NCI-H82 (cell line): ENCODE measurements at regions not wholly inside any gene's neighbourhood (a gene's known extent, or its start where the extent isn't known, plus 50 kb on each side); places are given as distances from the start of the nearest gene placed in this dataset.
"Not testable (repeated sequence)": the region's sequence is repeated elsewhere in the genome, so short reads cannot be mapped to it uniquely, and the experiment has no call there.

ENCODE experiments used
- DNase-seq: peaks from one replicate; lab custom pipeline; 2025; lab: John Stamatoyannopoulos, UW

DNA sequence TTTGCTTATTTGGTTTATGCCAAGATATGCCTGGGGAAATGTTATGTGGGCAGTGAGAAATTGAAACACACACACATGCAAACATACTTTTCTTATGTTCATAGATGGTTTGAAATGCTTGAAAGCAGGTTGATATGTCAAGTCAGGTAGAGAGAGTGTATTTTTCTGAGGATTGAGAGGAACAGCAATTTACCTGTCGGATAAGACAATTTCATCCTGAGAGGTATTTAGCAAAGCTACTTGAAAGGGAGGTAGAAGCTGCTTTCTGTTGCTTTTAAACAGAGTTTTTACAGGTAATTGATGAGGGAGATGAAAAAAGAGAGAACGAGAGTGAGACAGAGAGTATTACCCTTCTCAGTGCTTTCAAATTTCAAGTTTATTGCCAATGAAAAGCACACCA, 854.3 kb downstream of the CDH8 start:
- DNase-seq: no peak

DNA sequence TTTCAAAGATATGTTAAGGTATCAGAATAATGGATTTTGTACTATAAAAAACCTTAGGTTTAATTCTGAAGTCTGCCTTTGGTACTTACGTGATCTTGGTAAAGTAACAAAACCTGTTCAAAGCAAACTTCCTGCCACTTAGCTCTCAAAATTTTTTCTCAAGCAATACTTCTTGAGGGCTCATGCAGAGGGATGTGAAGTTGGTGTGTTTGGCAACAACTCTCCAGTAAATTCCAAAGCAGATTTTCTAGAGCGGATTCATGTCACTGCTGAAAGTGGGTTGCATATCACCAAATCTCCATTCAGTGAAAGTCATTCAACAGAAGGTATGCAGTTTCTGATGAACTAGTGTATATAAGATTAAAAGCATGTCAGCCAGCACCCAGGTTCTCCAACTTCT, 856.7 kb downstream of the CDH8 start:
- DNase-seq: no peak

DNA sequence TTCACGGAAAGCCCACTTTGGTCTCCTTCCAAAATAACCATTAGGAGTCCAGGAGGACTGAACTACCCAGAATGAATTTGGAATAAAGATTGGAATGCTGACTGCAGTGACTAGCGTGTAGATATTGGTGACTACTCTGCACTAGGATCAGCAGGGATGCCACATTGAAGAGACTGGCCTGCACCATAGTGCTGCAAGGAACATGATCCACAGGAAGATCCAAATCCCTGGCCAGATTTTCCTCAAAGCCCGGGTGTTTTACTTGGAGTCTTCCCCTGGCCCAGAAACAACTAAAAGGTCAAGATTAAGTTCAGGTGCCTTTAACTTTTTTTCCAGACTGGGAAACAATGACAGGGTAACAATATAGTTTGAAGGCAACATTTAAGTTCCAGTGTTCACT, 870.4 kb downstream of the CDH8 start:
- DNase-seq: no peak

DNA sequence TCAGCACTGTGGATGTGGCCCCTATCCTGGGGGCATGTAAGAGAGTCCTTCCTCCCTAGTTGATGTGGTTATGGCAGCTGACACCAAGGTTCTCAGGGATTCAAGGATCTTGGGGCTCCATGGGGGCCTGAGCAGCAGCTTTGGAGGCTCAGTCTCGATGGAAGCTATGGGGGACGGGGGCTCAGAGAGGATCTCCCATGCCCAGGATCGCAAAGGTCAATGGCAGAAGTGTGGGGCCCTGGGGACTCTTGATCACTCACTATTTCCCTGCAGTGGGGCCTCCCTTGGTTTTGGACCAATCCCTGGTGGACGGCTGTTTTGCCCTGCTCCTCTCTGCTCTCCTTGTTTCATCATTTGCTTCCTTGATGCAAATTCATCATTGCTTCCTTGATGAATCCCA, 885.9 kb downstream of the CDH8 start:
- DNase-seq: no peak

DNA sequence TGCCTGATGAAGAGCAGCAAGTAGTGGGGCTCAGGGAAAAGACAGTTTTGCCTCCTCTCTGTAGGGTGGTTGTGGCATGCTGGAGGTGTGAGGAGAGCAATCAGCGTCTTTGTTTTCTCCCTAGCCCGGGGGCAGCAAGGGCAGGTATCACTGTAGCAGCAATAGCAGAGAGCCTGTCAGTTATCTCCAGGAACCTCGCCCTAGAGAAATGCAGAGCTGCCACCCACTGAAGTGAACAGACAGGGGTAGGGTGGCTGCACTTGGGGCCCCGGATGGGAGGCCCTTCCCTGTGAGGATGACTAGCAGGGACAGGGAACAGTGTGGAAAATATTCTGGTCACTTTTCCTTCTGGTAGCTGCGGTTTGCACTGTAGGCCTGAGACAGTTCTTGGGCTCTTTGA, 886.5 kb downstream of the CDH8 start:
- no peak for DNase-seq

DNA sequence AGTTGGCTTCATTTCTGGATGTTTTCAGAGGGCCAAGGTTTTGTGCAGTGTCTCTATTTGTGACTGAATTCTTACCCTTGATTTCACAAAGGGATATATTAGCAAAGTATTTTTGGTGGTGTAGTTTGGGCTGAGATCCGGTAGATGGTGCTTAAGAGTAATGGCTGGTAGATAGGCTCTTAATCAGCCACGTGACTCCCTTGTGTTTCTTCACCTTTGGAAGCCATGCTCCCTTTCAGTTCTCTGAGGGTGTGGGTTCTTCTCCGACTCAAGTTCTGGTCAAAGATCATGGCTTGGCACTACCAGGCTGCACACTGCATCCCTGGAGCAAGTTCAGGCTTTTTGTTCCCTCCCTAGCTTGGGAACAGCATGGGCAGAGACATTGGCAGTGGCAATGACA, 887.3 kb downstream of the CDH8 start:
- peak; percentile 2 for DNase-seq

DNA sequence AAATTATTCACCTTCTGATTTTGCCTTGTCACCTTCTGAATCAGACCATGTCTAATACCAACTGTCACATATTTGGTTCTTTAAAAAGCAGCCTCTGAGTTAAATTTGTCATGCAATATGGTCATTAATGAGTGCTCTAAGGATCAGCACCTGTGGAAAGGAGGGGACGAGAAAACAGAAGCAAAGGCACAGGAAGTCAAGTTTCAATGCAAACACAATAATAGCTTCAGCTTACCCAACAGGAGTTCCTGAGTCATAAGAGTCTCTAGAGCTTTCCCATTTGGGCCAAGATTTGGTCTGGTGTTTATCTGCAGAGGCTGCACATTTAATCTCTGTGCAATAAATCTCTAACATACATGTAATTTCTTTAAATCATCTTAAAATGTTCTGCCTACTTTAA, 889.8 kb downstream of the CDH8 start:
- no peak for DNase-seq

DNA sequence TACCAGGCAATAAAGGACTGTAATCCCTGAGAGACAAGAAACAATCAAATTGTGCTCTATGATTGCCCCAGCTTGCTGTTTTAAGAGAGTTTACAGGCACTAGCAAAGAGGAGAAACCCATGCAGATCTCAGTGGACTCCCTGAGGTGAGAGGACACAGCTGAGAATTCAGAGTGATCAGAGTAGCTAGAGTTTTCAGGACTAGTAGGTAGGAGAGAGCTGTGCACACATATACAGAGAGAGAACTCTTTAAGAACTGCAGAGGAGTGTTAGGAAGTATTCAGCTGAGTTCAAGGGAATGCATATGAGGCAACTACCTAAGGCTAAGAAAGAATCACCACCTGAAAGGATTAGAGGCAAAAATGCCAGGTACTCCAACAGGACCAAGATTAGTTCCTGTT, 904.8 kb downstream of the CDH8 start:
- no peak for DNase-seq

DNA sequence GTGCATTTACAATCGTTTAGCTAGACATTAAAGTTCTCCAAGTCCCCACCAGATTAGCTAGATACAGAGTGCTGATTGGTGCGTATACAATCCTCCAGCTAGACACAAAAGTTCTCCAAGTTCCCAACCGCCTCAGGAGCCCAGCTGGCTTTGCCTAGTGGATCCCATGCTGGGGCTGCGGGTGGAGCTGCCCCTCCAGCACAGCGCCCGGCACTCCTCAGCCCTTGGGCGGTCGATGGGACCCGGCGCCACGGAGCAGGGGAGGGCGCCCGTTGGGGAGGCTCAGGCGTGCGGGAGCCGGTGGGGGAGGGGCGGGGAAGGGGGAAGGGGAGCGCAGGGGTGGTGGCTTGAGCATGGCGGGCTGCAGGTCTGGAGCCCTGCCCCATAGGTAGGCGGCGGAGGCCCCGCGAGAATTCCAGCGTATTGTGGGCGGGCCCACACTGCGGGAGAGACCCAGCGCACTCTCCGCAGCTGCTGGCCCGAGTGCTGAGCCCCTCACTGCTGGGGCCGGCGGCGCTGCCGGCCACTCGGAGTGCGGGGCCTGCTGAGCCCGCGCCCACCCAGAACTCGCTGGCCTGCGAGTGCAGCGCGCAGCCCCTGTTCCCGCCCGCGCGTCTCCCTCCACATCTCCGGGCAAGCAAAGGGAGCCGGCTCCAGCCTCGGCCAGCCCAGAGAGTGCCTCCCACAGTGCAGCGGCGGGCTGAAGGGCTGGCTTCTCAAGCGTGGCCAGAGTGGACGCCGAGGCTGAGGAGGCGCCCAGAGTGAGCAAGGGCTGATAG, 907.5 kb downstream of the CDH8 start:
- DNase-seq: no peak

DNA sequence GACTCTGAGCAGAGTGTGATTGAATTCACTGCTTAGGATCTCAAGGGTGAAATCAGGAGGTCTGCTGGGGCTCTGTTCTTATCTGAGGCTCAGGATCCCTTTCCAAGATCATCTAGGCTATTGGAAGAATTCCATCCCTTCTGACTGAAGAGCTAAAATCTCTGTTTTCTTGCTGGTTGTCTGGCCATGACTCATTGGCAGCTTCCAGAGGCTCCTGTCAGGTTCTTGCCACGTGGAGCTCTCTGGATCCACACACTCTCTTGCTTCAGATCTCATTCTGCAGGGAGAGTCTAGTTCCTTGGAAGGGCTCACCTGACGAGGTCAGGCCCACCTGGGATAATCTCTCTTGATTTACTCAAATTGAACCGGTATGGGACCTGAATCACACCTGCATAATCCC, 930.7 kb downstream of the CDH8 start:
- DNase-seq: no peak

DNA sequence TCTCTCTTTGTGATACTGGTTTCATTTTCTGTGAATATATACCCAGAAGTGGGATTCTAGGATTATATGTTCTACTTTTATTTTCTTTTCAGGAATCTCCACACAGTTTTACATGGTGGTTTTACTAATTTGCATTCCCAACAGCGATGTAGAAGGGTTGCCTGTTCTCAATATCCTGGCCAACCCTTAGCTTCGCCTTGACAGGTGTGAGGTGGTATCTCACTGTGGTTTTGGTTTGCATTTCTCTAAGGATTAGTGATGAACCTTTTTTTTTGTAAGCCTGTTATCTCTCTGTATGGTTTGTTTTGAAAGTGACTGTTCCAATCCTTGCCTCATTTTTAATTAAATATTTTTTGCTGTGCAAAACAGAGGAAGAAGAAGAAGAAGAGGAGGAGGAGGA, 937.7 kb downstream of the CDH8 start:
- no peak for DNase-seq

DNA sequence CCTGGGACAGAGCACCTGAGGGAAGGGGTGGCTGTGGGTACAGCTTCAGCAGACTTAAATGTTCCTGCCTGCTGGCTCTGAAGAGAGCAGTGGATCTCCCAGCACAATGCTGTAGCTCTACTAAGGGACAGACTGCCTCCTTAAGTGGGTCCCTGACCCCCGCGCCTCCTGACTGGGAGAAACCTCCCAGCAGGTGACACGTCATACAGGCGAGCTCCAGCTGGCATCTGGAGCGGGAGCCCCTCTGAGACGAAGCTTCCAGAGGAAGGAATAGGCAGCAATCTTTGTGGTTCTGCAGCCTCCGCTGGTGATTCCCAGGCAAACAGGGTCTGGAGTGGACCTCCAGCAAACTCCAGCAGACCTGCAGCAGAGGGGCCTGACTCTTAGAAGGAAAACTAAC, 944.9 kb downstream of the CDH8 start:
- not testable (repeated sequence) for DNase-seq

DNA sequence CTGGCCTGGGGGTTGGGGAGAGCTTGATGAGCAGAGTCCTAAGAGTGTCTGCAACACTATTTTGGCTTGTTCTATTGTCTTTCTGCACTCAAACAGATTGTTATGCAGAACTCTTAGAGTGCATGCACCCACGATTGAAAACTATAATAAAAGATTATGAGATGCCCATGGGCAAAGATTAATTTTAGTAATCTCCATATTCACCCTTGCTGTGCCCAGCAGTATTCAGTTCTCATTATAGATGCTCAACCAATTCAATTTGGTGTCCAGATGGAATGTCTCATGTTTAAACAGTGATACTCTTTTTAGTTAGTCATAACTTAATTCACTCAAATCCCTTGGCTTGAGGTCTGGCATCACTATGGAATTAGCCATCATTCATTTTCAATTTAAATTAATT, 952.5 kb downstream of the CDH8 start:
- no peak for DNase-seq

DNA sequence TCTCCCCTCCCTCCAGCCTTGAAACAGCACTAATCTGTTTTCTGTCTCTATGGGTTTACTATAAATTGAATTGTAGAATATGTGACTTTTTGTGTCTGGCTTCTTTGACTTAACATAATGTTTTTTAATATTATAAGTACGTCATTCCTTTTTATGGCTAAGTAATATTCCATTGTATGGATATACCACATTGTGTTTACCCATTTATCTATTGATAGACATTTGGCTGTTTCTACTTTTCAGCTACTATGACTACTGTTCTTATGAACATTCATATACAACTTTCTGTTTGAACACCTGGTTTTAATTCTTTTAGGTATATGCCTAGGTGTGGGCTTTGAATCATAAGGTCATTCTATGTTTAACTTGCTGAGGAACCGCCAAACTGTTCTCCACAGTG, 961.9 kb downstream of the CDH8 start:
- DNase-seq: no peak

DNA sequence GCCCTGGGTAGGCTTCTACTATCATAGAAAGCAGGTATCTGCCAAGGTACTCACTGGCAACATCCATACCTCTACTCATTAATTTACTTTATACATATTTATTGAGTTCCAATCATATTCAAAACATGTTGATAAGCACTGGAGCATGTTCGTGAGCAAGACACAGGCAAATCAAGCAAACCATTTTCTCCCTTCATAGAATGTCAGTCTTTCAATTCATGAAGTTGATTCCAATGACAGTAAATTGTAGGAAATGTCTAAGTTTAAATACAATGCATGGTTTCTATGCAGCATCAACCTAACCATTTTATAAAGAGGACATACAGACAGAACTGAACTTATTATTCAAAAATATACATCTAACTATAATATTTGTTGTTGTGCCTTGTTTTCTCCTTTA, 978.6 kb downstream of the CDH8 start:
- DNase-seq: no peak

DNA sequence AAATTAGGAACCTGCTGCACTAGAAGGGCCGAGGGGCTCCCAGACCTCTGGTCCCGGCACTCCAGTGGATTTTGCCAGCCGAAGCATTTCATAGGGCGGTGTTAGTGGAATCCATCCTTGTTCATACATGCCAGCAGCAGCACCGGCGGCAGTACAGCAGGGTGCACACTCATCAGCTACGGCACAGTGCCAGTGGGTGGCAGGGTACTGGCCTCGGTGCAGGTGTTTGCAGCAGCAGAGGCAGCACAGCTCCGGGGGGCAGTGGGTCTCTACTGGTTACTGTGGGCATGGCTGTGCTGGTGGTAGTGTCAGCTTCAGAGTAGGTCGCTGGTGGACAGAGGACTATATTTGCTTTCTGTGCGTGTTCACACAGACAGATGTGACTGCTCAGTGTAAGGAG, 985.7 kb downstream of the CDH8 start:
- no peak for DNase-seq

DNA sequence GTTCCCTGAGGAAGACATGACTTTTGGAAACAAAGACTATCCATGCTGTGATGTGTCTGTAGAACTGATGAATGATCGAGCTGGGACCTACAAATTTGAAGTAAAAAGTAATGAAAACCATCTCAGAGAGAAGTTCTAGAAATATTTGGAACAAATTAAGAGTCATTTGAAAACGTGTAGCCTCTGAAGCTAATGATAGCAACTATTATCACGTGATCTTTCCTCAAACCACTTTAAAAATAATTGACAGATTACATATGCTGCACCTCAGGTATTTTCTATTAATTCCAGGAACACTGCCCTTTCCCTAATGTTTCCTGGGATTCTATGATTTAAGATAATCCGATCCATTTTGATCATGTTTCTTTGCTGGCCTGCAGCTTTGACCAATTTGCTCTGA, 990.3 kb downstream of the CDH8 start:
- no peak for DNase-seq

DNA sequence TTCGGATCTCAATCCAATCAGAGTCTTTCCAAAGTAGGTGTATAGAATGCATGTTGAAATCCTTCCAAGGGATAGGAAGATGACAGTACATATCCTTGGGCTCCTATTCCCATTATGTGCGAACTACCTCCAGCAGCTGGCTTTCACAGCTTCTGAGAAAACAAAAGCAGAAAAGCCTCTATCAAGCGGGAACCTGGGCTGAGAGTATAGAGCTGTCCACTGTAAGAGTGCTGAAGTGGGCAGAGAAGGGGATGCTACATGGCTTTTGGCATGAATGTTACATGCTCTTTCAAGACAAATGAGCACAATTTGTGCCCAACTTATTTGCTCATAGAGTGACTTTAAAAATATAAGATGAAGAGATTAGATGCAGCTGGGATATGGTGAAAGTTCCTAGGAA, 993.5 kb downstream of the CDH8 start:
- no peak for DNase-seq

DNA sequence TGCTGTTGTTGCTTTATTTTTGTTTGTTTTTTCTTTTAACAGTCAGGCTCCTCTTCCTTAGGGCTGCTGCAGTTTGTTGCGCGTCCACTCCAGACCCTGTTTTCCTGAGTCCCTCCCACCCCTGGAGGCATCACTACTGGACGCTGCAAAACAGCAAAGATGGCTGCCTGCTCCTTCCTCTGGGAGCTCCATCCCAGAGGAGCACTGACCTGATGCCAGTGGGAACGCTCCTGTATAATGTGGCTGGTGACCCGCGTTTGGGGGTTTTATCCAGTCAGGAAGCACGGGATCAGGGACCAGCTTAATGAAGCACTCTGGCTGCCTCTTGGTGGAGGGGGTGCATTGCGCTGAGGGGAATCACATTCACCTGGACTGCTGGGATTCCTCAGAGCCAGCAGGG, 1005.6 kb downstream of the CDH8 start:
- DNase-seq: no peak

DNA sequence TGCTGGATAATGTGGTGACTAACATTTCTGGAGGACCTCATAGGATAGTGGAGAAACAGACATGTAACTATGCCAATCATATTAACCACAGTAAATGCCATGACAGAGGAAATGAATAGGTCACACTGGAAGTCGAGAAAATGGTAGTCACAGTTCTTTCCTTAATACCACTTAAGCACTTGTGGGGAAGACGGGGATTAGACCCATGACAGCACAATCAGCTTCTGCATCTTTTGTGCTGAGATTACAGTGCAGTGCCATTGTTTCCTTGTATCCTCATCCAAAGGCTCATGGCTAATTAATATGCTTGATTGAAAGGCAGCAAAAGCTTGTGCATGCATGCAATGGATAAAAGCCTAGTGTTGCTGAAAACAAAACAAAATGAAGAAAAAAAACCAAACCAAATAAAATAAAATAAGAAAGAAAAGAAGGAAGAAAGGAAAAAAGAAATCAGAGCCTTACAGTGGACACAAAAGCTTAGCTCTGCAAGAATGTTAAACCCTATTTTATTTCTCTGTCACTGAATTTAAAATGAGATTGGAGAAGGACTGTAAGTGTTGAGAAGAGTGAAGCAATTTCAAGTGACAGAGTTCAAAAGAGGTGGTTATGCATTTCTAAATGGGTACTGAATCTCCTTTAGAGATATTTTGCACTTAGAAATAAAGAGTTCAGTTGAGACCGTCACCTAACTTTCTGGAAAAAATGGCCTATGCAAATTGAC, 1011.9 kb downstream of the CDH8 start:
- peak; percentile 71 for DNase-seq

DNA sequence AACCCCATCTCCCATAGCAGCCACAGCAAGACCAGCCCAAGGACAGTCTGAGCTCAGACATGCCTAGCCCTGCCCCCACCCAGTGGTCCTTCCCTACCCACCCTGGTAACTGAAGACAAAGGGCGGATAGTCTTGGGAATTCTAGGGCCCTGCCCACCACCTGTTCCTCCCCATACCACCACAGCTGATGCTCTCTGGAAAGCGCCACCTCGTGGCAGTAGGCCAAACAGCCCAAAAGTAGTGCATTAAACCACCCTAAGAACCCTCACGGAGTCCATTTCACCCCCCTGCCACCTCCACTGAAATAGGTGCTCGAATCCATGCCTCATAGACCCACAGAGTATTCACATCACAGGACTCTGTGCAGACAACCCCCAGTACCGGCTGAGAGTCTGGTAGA, 1021.4 kb downstream of the CDH8 start:
- peak; percentile 7 for DNase-seq

DNA sequence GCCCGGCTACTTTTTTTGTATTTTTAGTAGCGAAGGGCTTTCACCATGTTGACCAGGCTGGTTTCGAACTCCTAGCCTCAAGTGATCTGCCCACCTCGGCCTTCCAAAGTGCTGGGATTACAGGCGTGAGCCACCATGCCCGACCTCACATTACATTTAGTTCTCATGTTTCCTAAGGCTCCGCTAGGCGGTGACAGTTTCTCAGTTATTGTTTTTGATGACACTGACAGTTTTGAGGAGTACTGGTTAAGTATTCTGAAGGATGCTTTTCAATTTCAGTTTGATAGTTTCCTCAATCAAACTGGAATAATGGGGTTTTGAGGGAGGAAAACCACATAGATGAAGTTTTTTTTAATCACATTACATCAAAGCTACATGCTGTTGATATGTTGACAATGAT, 1028.5 kb downstream of the CDH8 start:
- DNase-seq: no peak

DNA sequence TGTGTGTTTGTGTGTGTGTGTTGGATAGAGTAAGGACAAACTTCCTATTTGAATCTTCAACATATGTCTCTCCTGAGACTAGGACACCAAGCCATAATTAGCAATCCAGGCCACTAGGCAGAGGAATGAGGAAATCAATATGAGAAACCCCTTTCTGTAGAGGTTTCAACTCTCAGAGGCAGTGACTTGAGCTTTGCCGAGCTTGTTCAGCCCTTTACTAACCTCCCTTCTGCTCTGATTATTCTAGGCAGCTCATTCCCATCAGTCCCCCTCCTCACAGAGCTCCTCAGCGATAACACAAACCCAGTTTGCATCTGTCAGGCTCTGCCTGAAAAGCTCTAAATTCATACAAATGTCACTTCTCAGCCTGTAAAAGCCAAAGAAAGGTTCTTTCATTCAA, 1030.3 kb downstream of the CDH8 start:
- no peak for DNase-seq
